OCI-LY3 (cell line): ENCODE measurements at regions not wholly inside any gene's neighbourhood (a gene's known extent, or its start where the extent isn't known, plus 50 kb on each side); places are given as distances from the start of the nearest gene placed in this dataset.

Experiments
- H2AFZ ChIP-seq: fragments of 200-600, 300-600 bp; shearing (Covaris generic); 2 replicates; pipeline ENCODE4 v1.6.0; 2014; ENCODE audit warnings: antibody characterized with exemption, low read depth, low read length
- H3K27ac ChIP-seq: fragments of 200-600, 300-600 bp; sonication (generic); 2 replicates; pipeline ENCODE4 v1.5.1; 2014; ENCODE audit warnings: mild to moderate bottlenecking, low read length, moderate library complexity, mixed read lengths
- H3K27me3 ChIP-seq: fragments of 200-600, 300-600 bp; sonication (generic); 2 replicates; pipeline ENCODE4 v1.6.1; 2014; ENCODE audit warnings: low read depth, low read length, mixed read lengths
- H3K36me3 ChIP-seq: fragments of 200-600, 300-600 bp; sonication (generic); replicated peaks from 2 replicates; pipeline ENCODE3; 2014; ENCODE audit warnings: low read depth, low read length, mixed read lengths
- H3K4me1 ChIP-seq: fragments of 300-600, 200-600 bp; sonication (generic); 2 replicates; pipeline ENCODE4 v1.6.1; 2014; ENCODE audit warnings: low read length, mixed read lengths
- H3K4me2 ChIP-seq: fragments of 200-600, 300-600 bp; sonication (generic); 2 replicates; pipeline ENCODE4 v1.6.1; 2014; ENCODE audit warnings: low read length, mixed read lengths
- H3K4me3 ChIP-seq: fragments of 300-600, 200-600 bp; sonication (generic); 2 replicates; pipeline ENCODE4 v1.5.1; 2014; ENCODE audit warnings: antibody characterized with exemption, mild to moderate bottlenecking, low read length, moderate library complexity
- H3K79me2 ChIP-seq: fragments of 300-600, 200-600 bp; shearing (Covaris generic); 2 replicates; pipeline ENCODE4 v1.6.1; 2014; ENCODE audit warnings: mild to moderate bottlenecking, low read length, mixed read lengths
- H3K9ac ChIP-seq: fragments of 300-600, 200-600 bp; shearing (Covaris generic); 2 replicates; pipeline ENCODE4 v1.6.0; 2014; ENCODE audit warnings: mild to moderate bottlenecking, low read length, moderate library complexity
- H3K9me3 ChIP-seq: fragments of 200-600, 300-600 bp; shearing (Covaris generic); 2 replicates; pipeline ENCODE4 v1.6.1; 2014; ENCODE audit warnings: low read length, mixed read lengths; ENCODE audit not compliant: insufficient read depth
- H4K20me1 ChIP-seq: fragments of 200-600, 300-600 bp; sonication (generic); 2 replicates; pipeline ENCODE4 v1.6.1; 2016; ENCODE audit warnings: low read length, mixed read lengths; ENCODE audit not compliant: insufficient read depth
- CTCF ChIP-seq: fragments of 200-600, 300-600 bp; sonication (generic); IDR thresholded peaks from 2 replicates; pipeline ENCODE4 v1.5.1; 2014; ENCODE audit warnings: antibody characterized with exemption, low read length, low read depth
- EZH2phosphoT487 ChIP-seq: fragments of 200-600 bp; shearing (Covaris generic); IDR thresholded peaks from 2 replicates; pipeline ENCODE4 v1.6.1; 2018; ENCODE audit warnings: antibody characterized with exemption, mixed run types, low read depth

GRCh38 chr3:73846951-73847350 lies 222.2 kb upstream of the PDZRN3 start:
- Histone ChIP-seq H3K27ac (no peak overlapping the region), H3K36me3 (no peaks in the 10 kb centered on the region), H2AFZ (no peak overlapping the region), H3K4me1 (no peaks in the 10 kb centered on the region), H3K27me3 (peaks cover 3% of the 10 kb centered on the region; the same call in 1 of the 2 replicates), H3K4me3 (no peak overlapping the region), H3K9me3 (no peaks in the 10 kb centered on the region), H3K79me2 (no peaks in the 10 kb centered on the region), H4K20me1 (no peaks in the 10 kb centered on the region), H3K4me2 (no peak overlapping the region), H3K9ac (no peak overlapping the region)
- no peak for TF ChIP-seq CTCF
- no peak for TF ChIP-seq EZH2phosphoT487

GRCh38 chr3:73839032-73839431 lies 214.3 kb upstream of the PDZRN3 start:
- TF ChIP-seq EZH2phosphoT487 (no peak), CTCF (no peak)
- H3K27ac ChIP-seq: no peak overlapping the region
- H3K79me2 ChIP-seq: no peaks in the 10 kb centered on the region
- no peak overlapping the region for H3K9ac ChIP-seq
- no peak overlapping the region for H3K4me2 ChIP-seq
- no peaks in the 10 kb centered on the region for H4K20me1 ChIP-seq
- no peaks in the 10 kb centered on the region for H3K36me3 ChIP-seq
- H3K27me3 ChIP-seq: no peaks in the 10 kb centered on the region
- peaks cover 12% of the 10 kb centered on the region; the same call in 1 of the 2 replicates for H3K9me3 ChIP-seq
- no peak overlapping the region for H2AFZ ChIP-seq
- H3K4me3 ChIP-seq: no peak overlapping the region
- no peaks in the 10 kb centered on the region for H3K4me1 ChIP-seq

GRCh38 chr3:73835945-73836344 lies 211.2 kb upstream of the PDZRN3 start:
- no peaks in the 10 kb centered on the region for H3K4me1 ChIP-seq
- no peak overlapping the region for H3K27ac ChIP-seq
- no peaks in the 10 kb centered on the region for H3K27me3 ChIP-seq
- H3K9me3 ChIP-seq: peaks cover 12% of the 10 kb centered on the region; the same call in 1 of the 2 replicates
- H3K79me2 ChIP-seq: no peaks in the 10 kb centered on the region
- TF ChIP-seq EZH2phosphoT487: no peak
- no peak overlapping the region for H3K4me3 ChIP-seq
- no peaks in the 10 kb centered on the region for H4K20me1 ChIP-seq
- no peaks in the 10 kb centered on the region for H3K36me3 ChIP-seq
- no peak overlapping the region for H2AFZ ChIP-seq
- no peak overlapping the region for H3K4me2 ChIP-seq
- no peak overlapping the region for H3K9ac ChIP-seq

GRCh38 chr3:73832426-73832825 lies 207.7 kb upstream of the PDZRN3 start:
- H3K79me2 ChIP-seq: no peaks in the 10 kb centered on the region
- H3K4me1 ChIP-seq: no peaks in the 10 kb centered on the region
- no peak overlapping the region for H3K4me2 ChIP-seq
- no peak for TF ChIP-seq EZH2phosphoT487
- TF ChIP-seq CTCF: no peak
- H3K36me3 ChIP-seq: no peaks in the 10 kb centered on the region
- H3K27me3 ChIP-seq: no peaks in the 10 kb centered on the region
- H3K9me3 ChIP-seq: peaks cover 12% of the 10 kb centered on the region; the same call in 1 of the 2 replicates
- no peak overlapping the region for H3K9ac ChIP-seq
- H3K4me3 ChIP-seq: no peak overlapping the region
- H3K27ac ChIP-seq: no peak overlapping the region
- H2AFZ ChIP-seq: no peak overlapping the region
- H4K20me1 ChIP-seq: no peaks in the 10 kb centered on the region

- TF ChIP-seq EZH2phosphoT487: no peak
- no peak for TF ChIP-seq CTCF
- no peaks in the 10 kb centered on the region for H3K4me1 ChIP-seq
- H3K27me3 ChIP-seq: no peaks in the 10 kb centered on the region
- no peaks in the 10 kb centered on the region for H4K20me1 ChIP-seq
- H3K36me3 ChIP-seq: no peaks in the 10 kb centered on the region
- H3K79me2 ChIP-seq: no peaks in the 10 kb centered on the region
- no peak overlapping the region for H3K9ac ChIP-seq
- no peak overlapping the region for H3K27ac ChIP-seq
- H3K9me3 ChIP-seq: no peaks in the 10 kb centered on the region
- no peak overlapping the region for H3K4me2 ChIP-seq
- H2AFZ ChIP-seq: no peak overlapping the region
- H3K4me3 ChIP-seq: no peak overlapping the region
Measured at GRCh38 chr3:73828348-73828747, 203.6 kb upstream of the PDZRN3 start.
